ENCODE measurements at regions not wholly inside any gene's neighbourhood (a gene's known extent, or its start where the extent isn't known, plus 50 kb on each side); places are given as distances from the start of the nearest gene placed in this dataset.

DNA sequence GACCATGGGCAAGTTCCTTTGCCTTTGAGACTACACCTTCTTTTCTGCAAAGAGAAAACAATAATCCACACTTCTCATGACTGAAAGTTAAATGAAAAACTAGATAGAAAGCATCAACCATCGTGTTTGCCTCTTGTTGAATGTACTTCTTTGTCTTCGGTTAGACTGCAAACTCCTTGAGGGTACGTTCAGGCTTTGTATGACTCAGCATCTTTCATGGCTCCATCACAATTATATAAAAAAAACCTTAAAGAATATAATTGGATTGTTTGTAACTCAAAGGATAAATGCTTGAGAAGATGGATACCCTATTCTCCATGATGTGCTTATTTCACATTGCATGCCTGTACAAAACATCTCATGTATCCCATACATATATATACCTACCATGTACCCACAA, 439.2 kb downstream of the MAFB start:
- DNase-seq (ENCODE audit: low spot score), result no peak
- TF ChIP-seq, protein P1, sequence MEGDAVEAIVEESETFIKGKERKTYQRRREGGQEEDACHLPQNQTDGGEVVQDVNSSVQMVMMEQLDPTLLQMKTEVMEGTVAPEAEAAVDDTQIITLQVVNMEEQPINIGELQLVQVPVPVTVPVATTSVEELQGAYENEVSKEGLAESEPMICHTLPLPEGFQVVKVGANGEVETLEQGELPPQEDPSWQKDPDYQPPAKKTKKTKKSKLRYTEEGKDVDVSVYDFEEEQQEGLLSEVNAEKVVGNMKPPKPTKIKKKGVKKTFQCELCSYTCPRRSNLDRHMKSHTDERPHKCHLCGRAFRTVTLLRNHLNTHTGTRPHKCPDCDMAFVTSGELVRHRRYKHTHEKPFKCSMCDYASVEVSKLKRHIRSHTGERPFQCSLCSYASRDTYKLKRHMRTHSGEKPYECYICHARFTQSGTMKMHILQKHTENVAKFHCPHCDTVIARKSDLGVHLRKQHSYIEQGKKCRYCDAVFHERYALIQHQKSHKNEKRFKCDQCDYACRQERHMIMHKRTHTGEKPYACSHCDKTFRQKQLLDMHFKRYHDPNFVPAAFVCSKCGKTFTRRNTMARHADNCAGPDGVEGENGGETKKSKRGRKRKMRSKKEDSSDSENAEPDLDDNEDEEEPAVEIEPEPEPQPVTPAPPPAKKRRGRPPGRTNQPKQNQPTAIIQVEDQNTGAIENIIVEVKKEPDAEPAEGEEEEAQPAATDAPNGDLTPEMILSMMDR (IDR thresholded peaks at IDR 0.05; ENCODE audit: extremely low read depth, missing control alignments), result no peak

DNA sequence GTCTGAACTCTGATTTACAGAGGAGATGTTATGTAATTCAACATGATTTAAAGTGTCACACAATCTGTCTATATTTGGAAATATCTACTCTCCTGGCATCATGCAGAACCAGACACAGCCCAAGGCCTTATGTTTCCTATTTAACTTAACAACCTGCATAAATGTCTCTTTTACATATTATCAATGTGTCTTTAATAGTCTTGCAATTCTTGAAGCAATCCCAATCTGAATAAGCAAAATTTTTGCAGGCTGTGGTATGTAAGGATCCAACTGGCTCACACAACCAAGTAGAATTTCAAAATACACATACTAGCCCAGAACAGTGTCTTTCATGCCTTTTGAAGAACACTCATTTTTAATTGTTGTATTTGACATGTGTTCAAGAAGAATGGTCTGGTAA, 443.2 kb downstream of the MAFB start:
- DNase-seq (ENCODE audit: low spot score), result no peak
- TF ChIP-seq, protein P1 (IDR thresholded peaks at IDR 0.05; ENCODE audit: extremely low read depth, missing control alignments), result no peak

DNA sequence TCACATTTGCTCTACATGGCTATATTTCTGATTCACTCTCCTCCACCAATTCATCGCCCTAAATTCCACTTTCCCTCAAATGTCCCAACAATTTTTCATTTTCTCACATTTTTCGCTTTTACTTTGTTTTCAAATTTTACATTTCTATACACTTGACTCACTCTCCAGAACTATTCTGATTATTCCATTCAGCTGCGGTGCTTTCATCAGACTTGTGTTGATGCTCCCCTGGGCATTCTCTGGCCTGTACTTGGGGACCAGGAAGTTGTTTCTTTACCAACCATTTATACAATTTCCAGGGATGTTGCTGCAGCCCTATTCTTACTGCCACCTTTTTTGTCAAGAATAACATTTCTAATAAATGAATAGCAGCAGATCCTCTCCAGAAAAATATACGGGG, 444.8 kb downstream of the MAFB start:
- DNase-seq (ENCODE audit: low spot score), result no peak
- TF ChIP-seq, protein P1 (IDR thresholded peaks at IDR 0.05; ENCODE audit: extremely low read depth, missing control alignments), result no peak

DNA sequence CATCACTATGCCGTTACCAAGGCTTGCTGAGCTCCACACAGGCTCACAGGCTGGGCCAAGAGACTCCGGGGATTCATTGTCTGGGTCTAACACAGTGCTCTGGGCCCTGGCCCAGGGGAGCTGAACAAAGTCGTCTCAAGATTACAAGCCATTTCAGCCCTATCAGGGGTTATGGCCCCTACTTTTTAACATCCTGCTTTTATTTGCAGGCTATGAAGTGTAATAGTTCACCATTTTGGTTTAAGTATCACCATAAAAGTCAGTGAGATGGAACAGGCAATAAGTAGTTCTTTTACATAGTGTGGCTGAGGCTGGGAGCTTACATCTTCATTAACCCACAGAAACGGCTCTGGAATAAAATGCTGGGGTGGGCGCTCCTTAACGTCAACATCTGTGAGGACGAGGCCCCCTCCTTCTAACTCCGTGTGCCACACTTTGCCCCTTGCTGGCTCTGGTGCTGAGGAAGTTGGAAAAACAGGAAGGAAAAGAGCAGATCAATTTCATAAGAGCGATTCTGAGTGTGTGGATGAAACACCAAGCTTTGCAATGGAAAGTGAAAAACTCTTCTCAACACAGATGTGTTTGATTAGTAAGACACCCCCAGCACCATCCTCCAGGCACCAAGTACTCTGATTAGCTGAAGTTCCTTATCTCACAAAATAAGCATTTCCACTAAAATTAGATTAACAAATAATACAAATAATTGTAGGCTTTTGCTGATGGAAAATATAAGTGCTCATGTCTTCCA, 447.3 kb downstream of the MAFB start:
- TF ChIP-seq, protein P1 (IDR thresholded peaks at IDR 0.05; ENCODE audit: extremely low read depth, missing control alignments), result no peak
- DNase-seq (ENCODE audit: low spot score), result no peak

DNA sequence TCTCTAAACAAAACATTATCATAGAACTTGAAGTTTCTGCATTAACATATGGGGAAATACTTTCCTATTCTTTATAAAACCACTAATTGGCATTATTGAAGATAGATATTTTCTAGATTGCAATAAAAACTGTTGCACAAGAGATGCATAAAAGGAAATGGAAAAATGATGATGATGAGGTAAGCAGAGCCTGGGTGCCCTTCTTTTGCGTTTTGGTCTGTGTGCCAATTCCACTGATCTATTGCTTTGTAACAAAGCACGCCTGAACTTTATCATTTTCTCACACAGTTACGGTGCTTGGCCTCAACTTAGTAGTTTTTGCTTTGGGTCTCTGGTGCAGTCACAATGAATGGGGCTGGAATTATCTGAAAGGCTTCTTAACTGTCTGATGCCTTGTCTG, 450.5 kb downstream of the MAFB start:
- DNase-seq (ENCODE audit: low spot score), result no peak
- TF ChIP-seq, protein P1 (IDR thresholded peaks at IDR 0.05; ENCODE audit: extremely low read depth, missing control alignments), result no peak

DNA sequence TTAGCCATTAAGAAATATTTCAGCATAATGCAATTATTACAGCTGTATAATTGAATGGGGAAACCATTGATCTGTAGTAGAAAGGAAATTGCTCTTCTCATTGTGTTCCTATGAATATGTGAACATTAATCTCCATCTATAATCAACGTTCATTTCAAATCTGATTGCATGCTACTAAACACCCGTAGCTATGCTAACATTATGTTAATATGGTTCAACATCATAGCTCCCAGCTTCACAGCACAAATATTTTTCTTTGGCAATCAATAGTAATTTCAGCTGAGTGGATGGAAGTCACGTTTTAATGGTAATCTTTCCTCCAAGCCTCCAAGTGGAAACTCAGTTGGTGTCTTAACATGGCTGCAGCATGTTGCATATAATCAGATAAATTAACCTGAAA, 454.4 kb downstream of the MAFB start:
- TF ChIP-seq, protein P1 (IDR thresholded peaks at IDR 0.05; ENCODE audit: extremely low read depth, missing control alignments), result no peak
- no peak for DNase-seq (ENCODE audit: low spot score)

DNA sequence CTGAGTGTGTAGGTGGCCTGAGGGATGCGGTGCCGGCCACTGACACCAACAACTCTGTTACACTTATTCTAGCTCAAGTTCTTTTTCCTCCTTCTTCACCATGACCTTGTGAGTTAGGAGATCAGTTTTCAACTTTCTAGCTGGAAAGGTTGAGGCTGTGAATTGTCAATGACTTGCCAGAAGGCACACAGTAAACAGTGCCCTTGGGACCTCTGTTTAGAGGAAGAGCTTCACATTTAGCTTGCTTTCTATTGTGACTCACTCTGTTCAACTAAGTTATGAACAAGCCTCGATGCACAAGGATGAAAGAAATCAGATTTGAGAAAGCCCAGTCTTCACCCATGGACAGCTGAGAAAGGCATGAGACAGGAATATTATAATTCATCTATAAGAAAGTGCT, 455.6 kb downstream of the MAFB start:
- TF ChIP-seq, protein P1 (IDR thresholded peaks at IDR 0.05; ENCODE audit: extremely low read depth, missing control alignments), result no peak
- DNase-seq (ENCODE audit: low spot score), result no peak
